B cell (primary cell): ENCODE measurements at regions not wholly inside any gene's neighbourhood (a gene's known extent, or its start where the extent isn't known, plus 50 kb on each side); places are given as distances from the start of the nearest gene placed in this dataset.

ENCODE experiments used
- EZH2 ChIP-seq: IDR thresholded peaks from 2 replicates; pipeline ENCODE4 v1.6.1; 2012; ENCODE audit warnings: borderline replicate concordance, low read depth, mild to moderate bottlenecking, moderate library complexity, low read length; ENCODE audit not compliant: insufficient read depth, poor library complexity, severe bottlenecking
- TF ChIP-seq, protein P1 (sequence below): fragments of 200-600 bp; IDR thresholded peaks from one replicate; pipeline ENCODE4 v1.8.0; 2022; ENCODE audit warnings: antibody characterized with exemption, mild to moderate bottlenecking

DNA sequence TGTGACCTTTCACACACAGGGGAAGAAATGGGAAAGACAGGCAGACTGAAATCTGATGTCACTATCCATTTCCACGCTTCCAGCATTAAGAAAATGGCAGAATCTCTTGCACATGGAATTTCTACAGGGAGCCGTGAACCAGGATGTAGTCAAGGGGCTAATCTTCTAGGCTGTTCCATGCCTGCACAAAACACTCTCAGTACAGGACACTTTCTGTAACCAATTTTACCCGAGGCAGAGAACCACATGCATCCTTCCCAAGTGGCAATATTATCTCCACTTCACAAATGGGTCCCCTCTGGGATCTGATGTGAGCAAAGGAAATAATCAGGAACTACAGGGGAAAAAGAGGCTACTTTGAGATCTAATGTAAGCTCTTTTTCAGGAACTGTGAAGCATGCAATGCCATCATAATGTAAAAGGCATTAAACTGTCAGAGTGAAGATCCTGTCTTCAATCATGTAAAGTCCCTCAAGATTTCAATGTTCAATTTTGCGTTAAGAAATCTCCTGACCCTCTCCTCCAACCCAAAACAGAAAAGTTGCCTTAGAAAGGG is 236.9 kb downstream of the RBM43 start:
- TF ChIP-seq, protein P1, sequence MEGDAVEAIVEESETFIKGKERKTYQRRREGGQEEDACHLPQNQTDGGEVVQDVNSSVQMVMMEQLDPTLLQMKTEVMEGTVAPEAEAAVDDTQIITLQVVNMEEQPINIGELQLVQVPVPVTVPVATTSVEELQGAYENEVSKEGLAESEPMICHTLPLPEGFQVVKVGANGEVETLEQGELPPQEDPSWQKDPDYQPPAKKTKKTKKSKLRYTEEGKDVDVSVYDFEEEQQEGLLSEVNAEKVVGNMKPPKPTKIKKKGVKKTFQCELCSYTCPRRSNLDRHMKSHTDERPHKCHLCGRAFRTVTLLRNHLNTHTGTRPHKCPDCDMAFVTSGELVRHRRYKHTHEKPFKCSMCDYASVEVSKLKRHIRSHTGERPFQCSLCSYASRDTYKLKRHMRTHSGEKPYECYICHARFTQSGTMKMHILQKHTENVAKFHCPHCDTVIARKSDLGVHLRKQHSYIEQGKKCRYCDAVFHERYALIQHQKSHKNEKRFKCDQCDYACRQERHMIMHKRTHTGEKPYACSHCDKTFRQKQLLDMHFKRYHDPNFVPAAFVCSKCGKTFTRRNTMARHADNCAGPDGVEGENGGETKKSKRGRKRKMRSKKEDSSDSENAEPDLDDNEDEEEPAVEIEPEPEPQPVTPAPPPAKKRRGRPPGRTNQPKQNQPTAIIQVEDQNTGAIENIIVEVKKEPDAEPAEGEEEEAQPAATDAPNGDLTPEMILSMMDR = no peak
- no peak for TF ChIP-seq EZH2
